DND-41 (cell line): ENCODE measurements at regions not wholly inside any gene's neighbourhood (a gene's known extent, or its start where the extent isn't known, plus 50 kb on each side); places are given as distances from the start of the nearest gene placed in this dataset.

Source experiments
- CTCF ChIP-seq: IDR thresholded peaks from 2 replicates; pipeline ENCODE4 v1.5.1; 2012; ENCODE audit warnings: borderline replicate concordance, low read length, moderate library complexity, mild to moderate bottlenecking; ENCODE audit not compliant: poor library complexity, severe bottlenecking; ENCODE audit errors: extremely low read depth
- EZH2 ChIP-seq: IDR thresholded peaks from 3 replicates; pipeline ENCODE4 v1.6.1; 2012; ENCODE audit warnings: borderline replicate concordance, low read depth, mild to moderate bottlenecking, moderate library complexity, low read length, inconsistent platforms; ENCODE audit not compliant: severe bottlenecking

GRCh38 chr16:79903471-79903870, 302.9 kb upstream of the MAF start:
- no peak for TF ChIP-seq EZH2
- no peak for TF ChIP-seq CTCF
